HG03354 (cell line): ENCODE measurements at regions not wholly inside any gene's neighbourhood (a gene's known extent, or its start where the extent isn't known, plus 50 kb on each side); places are given as distances from the start of the nearest gene placed in this dataset.
A peak's percentile ranks its signal among the peaks of the same experiment; 100 is the strongest.

ENCODE experiments used
- ATAC-seq: cut with Tn5 transposase; IDR thresholded peaks from one replicate; pipeline ENCODE4 v1.9.1; 2021; ENCODE audit warnings: mild to moderate bottlenecking; ENCODE audit not compliant: unreplicated experiment, poor library complexity, severe bottlenecking

GRCh38 chr1:87599569-87599968, 270.9 kb downstream of the LMO4 start:
- ATAC-seq = no peak

- no peak for ATAC-seq
Measured at GRCh38 chr1:87600055-87600850, 271.6 kb downstream of the LMO4 start.

GRCh38 chr1:87600854-87601253, 272.2 kb downstream of the LMO4 start:
- no peak for ATAC-seq

DNA sequence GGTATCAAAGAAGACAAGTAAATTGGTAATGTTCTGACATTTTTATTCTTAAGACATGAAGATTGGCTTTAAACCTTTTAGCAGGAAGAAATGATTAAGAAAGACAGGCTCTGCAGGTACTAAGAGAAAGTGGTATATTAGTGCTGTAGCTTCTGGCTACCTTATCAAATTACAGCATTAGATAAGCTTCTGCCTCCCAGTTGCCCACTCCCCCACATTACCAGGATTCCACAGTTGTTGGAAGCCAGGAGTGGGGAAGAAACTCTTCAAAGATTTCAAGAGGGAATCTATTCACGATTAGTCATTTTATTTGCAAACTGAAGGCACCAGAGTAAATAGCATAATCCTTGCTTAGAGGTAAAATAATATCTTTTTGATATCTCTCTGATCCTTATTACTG, 274.9 kb downstream of the LMO4 start:
- ATAC-seq = no peak

DNA sequence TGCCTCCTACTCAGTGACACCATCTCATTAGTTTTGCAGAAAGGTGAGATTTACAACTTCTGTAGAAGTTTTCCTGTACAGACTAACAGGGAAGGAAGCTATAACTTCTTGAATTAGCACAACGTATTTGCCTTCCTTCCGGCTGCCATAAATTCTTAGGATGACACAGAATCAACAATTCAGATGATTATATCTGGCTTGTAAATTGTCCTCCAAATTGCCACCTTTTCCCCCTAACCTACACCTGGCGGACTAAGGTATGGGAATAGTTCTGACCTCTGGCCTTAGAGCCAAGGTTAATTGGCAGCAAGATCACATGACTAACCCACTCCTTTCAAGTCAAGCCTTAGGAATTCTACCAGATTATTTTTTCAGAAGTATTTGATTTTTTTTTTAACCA, 284.3 kb downstream of the LMO4 start:
- ATAC-seq = no peak

- ATAC-seq = no peak
Measured at GRCh38 chr1:87615491-87615890, 286.8 kb downstream of the LMO4 start.

DNA sequence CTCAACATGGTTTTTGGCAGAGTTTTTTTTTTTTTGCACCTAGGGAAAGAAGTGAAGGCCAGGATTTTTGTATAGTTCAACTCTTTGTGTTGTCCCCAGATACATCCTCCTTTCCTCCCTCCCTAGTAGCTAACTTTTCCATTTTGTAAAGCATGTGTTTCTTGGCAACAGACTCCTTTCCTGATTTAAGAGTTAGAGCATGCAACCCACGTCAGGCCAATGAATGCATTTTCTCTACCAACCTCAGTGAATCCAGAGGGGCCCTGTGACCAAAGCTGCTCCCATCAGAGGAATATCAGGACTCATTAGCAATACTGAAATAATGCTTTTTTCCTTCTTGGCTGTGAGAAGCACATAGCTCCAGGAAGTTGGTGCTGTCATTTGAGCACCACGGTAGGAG, 287.2 kb downstream of the LMO4 start:
- no peak for ATAC-seq

GRCh38 chr1:87620807-87621206, 292.1 kb downstream of the LMO4 start:
- ATAC-seq = no peak

GRCh38 chr1:87629673-87630072, 301.0 kb downstream of the LMO4 start:
- ATAC-seq = no peak

DNA sequence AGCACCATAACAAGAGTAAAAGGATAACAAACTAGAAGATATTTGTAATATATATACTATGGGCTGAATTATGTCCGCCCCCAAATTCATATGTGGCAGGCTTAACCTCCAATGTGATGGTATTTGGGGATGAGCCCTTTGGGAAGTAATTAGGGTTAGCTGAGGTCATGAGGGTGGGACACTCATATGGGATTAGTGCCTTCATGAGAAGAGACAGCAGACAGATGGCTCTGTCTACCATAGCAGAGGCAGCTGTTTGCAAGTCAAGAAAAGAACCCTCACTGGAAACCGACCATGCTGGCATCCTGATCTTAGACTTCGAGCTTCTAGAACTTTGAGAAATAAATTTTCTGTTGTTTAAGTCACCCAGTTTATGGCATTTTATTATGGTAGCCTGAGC, 303.6 kb downstream of the LMO4 start:
- ATAC-seq = no peak

DNA sequence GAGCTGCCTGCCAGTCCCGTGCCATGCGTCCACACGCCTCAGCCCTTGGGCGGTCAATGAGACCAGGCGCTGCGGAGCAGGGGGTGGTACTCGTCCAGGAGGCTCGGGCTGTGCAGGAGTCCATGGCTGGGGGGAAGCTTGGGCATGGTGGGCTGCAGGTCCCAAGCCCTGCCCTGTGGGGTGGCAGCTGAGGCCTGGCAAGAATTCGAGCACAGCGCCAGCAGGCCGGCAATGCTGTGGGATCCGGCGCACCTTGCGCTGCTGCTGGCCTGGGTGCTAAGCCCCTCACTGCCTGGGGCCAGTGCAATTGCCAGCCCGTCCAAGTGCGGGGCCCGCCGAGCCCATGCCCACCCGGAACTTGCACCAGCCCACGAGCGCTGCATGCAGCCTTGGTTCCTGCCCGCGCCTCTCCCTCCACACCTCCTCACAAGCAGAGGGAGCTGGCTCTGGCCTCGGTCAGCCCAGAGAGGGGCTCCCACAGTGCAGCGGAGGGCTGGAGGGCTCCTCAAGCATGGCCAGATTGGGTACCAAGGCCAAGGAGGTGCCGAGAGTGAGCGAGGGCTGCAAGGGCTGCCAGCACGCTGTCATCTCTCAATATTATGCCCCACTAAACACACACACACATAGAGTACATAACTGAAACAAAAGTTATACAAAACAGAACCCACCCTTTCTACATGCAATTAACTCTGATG, 307.7 kb downstream of the LMO4 start:
- ATAC-seq = no peak

GRCh38 chr1:87638636-87639035, 310.0 kb downstream of the LMO4 start:
- no peak for ATAC-seq

DNA sequence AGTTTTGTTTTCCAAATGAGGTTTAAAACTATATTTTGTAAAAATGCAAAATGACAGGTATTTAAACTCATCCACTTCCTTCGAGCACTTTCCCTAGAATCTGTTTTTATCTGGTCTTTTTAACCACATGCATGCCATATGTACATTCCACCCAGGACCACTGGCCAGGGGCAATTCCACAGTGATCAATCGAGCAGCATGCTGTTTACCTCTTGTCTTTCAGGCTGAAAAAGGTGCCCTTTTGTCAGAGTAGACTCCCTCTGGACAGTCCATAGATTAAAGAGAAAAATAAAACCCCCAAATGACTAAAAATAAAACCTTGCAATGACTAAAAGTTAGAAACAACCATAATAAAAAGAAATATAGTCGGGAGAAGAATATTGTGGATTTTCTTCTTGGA, 313.3 kb downstream of the LMO4 start:
- no peak for ATAC-seq

DNA sequence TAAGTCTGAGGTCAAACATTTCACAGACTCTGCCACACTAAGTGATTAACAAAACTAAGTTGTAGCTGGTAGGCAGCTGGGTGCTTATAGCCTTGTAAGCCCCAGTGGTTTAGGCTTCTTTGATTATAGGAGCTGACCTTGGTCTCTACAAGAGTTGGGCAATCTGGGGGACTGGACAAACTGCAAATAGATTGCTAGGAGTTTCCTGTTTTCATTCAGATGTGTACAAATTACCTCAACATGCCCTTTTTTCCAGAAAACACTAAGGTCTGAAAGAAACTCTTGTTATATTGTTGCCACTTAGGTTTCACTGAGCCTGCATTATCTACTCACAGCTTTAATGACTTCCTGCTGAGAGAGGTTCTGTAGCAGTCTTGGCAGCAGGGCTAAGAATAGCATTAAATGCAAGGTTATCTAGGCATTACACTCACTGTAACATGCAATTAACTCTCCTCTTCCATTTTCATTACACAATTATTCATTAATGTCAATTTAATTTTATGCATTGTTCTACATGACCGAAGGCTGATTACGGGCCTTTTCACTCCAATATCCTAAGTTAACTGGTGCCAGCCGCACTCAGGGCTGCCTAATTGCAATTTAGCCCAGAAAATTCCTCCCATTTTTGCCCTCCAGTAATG, 314.0 kb downstream of the LMO4 start:
- no peak for ATAC-seq

DNA sequence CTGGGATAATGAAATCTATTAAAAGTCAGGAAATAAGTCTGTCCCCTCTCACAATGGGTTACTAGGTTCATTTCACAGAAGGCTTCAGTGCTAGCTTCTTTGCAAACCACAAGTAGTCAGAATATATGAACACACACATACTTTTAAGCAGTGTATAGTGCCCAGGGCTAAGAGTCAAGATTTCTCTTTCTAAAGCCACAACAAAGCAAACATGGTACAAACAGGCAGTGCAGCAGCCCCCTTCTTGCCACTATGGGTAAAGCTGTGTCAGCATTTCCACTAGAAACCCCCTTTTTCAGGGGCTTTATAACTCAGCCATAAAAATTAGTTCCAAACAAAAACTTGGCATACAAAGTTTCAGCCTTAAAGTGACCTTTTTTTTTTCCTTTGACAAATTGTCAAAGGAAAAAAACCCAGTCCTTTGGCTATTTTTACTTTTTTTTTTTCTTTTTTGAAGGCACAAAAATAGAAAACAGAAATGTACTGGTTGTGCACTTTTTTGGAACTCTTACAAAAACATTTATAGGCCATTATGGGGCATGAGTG, 315.4 kb downstream of the LMO4 start:
- ATAC-seq = no peak

DNA sequence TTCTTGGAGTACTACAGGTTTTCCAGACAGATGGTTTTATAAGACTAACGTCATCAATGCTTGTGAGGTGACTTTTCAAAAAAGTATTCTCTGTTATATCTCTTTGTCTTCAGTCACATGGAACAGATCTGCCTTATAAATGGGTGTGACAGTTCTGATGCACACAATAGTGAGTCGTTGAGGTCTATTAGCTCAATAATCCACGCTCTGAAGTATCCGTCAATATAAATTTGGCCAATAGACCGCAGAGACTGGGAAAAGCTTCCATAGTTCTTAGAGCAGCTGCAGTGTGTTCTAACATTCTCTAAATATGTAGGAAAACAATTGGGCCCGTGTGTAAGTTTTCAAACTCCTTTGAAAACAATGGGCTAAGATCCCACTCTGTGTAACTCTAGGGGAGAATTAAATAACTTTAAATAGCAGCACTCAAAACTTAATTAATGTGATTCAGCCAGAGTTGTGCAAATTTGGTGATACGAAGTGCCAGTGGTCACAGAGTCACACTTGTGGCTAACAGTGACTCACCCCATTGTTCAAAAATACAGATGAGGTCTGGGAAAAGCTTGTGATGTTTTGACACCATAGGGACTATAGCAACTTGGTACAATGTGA, 316.0 kb downstream of the LMO4 start:
- ATAC-seq = no peak

- ATAC-seq = peak; percentile 68
Measured at GRCh38 chr1:87647430-87648177, 318.9 kb downstream of the LMO4 start.

DNA sequence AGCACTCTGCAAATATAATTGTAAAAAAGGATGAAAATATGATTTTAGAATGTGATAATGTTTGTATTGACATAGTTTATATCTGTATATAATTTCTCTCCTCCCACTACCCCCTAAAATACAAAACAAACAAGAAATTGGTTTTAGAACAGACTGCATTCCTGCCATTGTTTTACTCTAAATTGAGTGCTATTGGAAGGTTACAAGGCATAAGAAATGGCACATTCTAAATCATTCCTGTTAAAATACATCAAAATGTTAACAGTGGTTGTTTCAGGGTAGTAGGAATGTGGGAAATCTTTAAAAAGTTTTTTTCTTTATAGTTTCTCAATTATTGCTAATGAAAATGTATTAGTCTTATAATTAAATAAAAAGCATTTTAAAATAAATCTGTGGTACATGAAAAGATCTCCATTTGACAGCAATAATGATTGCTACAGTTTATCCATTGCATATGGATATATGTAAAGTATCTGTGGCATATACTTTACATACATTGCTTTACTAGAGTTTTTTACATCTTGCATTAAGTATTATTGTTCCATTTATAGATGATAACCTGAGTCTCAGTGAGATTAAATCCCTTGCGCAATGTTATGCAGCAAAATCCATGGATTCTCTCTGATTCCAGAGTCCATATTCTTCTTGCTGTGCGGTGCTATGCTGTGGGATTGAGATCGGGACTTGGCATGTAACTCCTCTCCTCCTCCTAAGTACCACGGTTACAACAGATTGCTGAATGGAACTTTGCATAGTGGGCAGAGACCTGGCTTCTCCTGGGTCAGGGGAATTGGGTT, 319.8 kb downstream of the LMO4 start:
- no peak for ATAC-seq

DNA sequence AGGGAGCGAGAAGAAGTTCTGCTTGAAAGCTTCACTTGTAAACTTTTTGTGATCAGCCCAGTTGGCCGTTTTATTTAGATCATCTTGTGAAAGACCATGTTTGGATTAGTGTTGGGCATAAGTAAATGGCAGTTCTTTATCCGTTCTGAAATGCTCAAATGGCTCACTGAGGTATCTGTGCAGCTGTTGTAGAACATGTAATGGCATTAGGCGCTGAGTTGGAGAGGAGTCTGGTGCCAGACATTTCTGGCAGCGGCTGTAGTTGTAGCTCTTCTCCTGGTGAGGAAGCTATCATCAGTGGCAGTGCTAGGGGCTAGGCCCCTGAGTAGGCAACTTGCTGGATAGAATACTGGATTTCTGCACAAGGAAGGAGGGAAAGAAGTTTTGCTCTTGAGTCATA, 321.6 kb downstream of the LMO4 start:
- ATAC-seq = no peak
